GM21529 (cell line): ENCODE measurements at regions not wholly inside any gene's neighbourhood (a gene's known extent, or its start where the extent isn't known, plus 50 kb on each side); places are given as distances from the start of the nearest gene placed in this dataset.

Experiments
- ATAC-seq: cut with Tn5 transposase; IDR thresholded peaks from one replicate; pipeline ENCODE4 v1.9.1; 2021; ENCODE audit not compliant: unreplicated experiment

GRCh38 chr10:64067009-64067606 is 545.9 kb downstream of the REEP3 start:
- ATAC-seq: no peak

GRCh38 chr10:64067859-64068258 is 546.7 kb downstream of the REEP3 start:
- ATAC-seq: no peak

GRCh38 chr10:64070241-64070640 is 549.0 kb downstream of the REEP3 start:
- no peak for ATAC-seq

GRCh38 chr10:64071218-64071617 is 550.0 kb downstream of the REEP3 start:
- ATAC-seq: no peak

- ATAC-seq: no peak
These were observed 554.4 kb downstream of the REEP3 start for GRCh38 chr10:64075604-64076003.

GRCh38 chr10:64076322-64076940 is 555.2 kb downstream of the REEP3 start:
- no peak for ATAC-seq

- no peak for ATAC-seq
These were observed 558.1 kb downstream of the REEP3 start for GRCh38 chr10:64079341-64079740.

- ATAC-seq: no peak
These were observed 558.9 kb downstream of the REEP3 start for GRCh38 chr10:64080071-64080470.

GRCh38 chr10:64081947-64082482 is 560.8 kb downstream of the REEP3 start:
- no peak for ATAC-seq

GRCh38 chr10:64086083-64086767 is 565.0 kb downstream of the REEP3 start:
- no peak for ATAC-seq

- ATAC-seq: no peak
These were observed 568.4 kb downstream of the REEP3 start for GRCh38 chr10:64089648-64090047.

GRCh38 chr10:64090865-64091264 is 569.7 kb downstream of the REEP3 start:
- no peak for ATAC-seq

GRCh38 chr10:64091897-64092296 is 570.7 kb downstream of the REEP3 start:
- ATAC-seq: no peak

GRCh38 chr10:64093304-64093703 is 572.1 kb downstream of the REEP3 start:
- no peak for ATAC-seq

- ATAC-seq: no peak
These were observed 572.8 kb downstream of the REEP3 start for GRCh38 chr10:64093946-64094535.

- ATAC-seq: no peak
These were observed 575.7 kb downstream of the REEP3 start for GRCh38 chr10:64096941-64097340.

- ATAC-seq: no peak
These were observed 576.4 kb downstream of the REEP3 start for GRCh38 chr10:64097391-64098122.

- ATAC-seq: no peak
These were observed 577.8 kb downstream of the REEP3 start for GRCh38 chr10:64098994-64099393.

GRCh38 chr10:64101606-64102263 is 580.5 kb downstream of the REEP3 start:
- ATAC-seq: no peak

GRCh38 chr10:64102264-64102633 is 581.0 kb downstream of the REEP3 start:
- ATAC-seq: no peak

- no peak for ATAC-seq
These were observed 581.7 kb downstream of the REEP3 start for GRCh38 chr10:64102916-64103315.
